H9 (cell line): ENCODE measurements at regions not wholly inside any gene's neighbourhood (a gene's known extent, or its start where the extent isn't known, plus 50 kb on each side); places are given as distances from the start of the nearest gene placed in this dataset.

Experiments
- DNase-seq: peaks from one replicate; pipeline ENCODE4 v3.0.0-alpha.2; 2017
- H2AFZ ChIP-seq: one replicate; pipeline ENCODE4 v1.6.1; 2013; ENCODE audit warnings: mild to moderate bottlenecking, low read length, control low read depth, moderate library complexity
- H2AK5ac ChIP-seq: 2 replicates; pipeline ENCODE4 v1.6.1; 2013; ENCODE audit warnings: low read length, control low read depth, mixed read lengths; ENCODE audit not compliant: insufficient read length
- H2BK120ac ChIP-seq: one replicate; pipeline ENCODE4 v1.6.1; 2013; ENCODE audit warnings: low read depth, mild to moderate bottlenecking, low read length, control low read depth, inconsistent platforms; ENCODE audit not compliant: poor library complexity, severe bottlenecking
- H2BK12ac ChIP-seq: 2 replicates; pipeline ENCODE4 v1.6.1; 2013; ENCODE audit warnings: low read length, control low read depth, mixed read lengths, low read depth; ENCODE audit not compliant: insufficient read length
- H2BK15ac ChIP-seq: 2 replicates; pipeline ENCODE4 v1.6.1; 2013; ENCODE audit warnings: low read depth, low read length, control low read depth
- H2BK20ac ChIP-seq: one replicate; pipeline ENCODE4 v1.6.1; 2013; ENCODE audit warnings: low read depth, mild to moderate bottlenecking, low read length, control low read depth, inconsistent platforms; ENCODE audit not compliant: poor library complexity, severe bottlenecking
- H2BK5ac ChIP-seq: 2 replicates; pipeline ENCODE4 v1.6.1; 2013; ENCODE audit warnings: low read length, control low read depth, mixed read lengths; ENCODE audit not compliant: insufficient read length
- H3K14ac ChIP-seq: 2 replicates; pipeline ENCODE4 v1.6.1; 2013; ENCODE audit warnings: low read length, control low read depth; ENCODE audit not compliant: insufficient read depth
- H3K18ac ChIP-seq: 2 replicates; pipeline ENCODE4 v1.6.1; 2013; ENCODE audit warnings: low read depth, mild to moderate bottlenecking, mixed read lengths, low read length, control low read depth; ENCODE audit not compliant: insufficient read length
- H3K23ac ChIP-seq: 2 replicates; pipeline ENCODE4 v1.6.1; 2013; ENCODE audit warnings: low read length, control low read depth, mixed read lengths, low read depth; ENCODE audit not compliant: insufficient read length
- H3K23me2 ChIP-seq: 2 replicates; pipeline ENCODE4 v1.6.1; 2013; ENCODE audit warnings: low read depth, mild to moderate bottlenecking, mixed read lengths, low read length, control low read depth; ENCODE audit not compliant: insufficient read length, poor library complexity, severe bottlenecking
- H3K27ac ChIP-seq: 2 replicates; pipeline ENCODE4 v1.5.1; 2013; ENCODE audit warnings: low read length, control low read depth, mixed read lengths, low read depth; ENCODE audit not compliant: insufficient read length
- H3K27me3 ChIP-seq: 2 replicates; pipeline ENCODE4 v1.6.1; 2013; ENCODE audit warnings: low read length, control low read depth, inconsistent platforms; ENCODE audit not compliant: insufficient read depth
- H3K4ac ChIP-seq: 2 replicates; pipeline ENCODE4 v1.6.1; 2013; ENCODE audit warnings: low read depth, mild to moderate bottlenecking, control low read depth, inconsistent platforms, low read length, moderate library complexity
- H3K4me1 ChIP-seq: 2 replicates; pipeline ENCODE4 v1.6.1; 2013; ENCODE audit warnings: low read length, control low read depth, inconsistent platforms; ENCODE audit not compliant: insufficient read depth
- H3K4me2 ChIP-seq: 2 replicates; pipeline ENCODE4 v1.6.1; 2013; ENCODE audit warnings: low read length, control low read depth, mixed read lengths; ENCODE audit not compliant: insufficient read length, insufficient read depth
- H3K56ac ChIP-seq: 2 replicates; pipeline ENCODE4 v1.6.1; 2013; ENCODE audit warnings: low read depth, mild to moderate bottlenecking, mixed read lengths, low read length, control low read depth; ENCODE audit not compliant: insufficient read length
- H3K79me1 ChIP-seq: 2 replicates; pipeline ENCODE4 v1.6.1; 2013; ENCODE audit warnings: low read depth, mild to moderate bottlenecking, moderate library complexity, low read length, control low read depth, inconsistent platforms; ENCODE audit not compliant: insufficient read depth, poor library complexity, severe bottlenecking
- H3K79me2 ChIP-seq: 2 replicates; pipeline ENCODE4 v1.6.1; 2013; ENCODE audit warnings: low read length, control low read depth, inconsistent platforms; ENCODE audit not compliant: insufficient read depth
- H3K9ac ChIP-seq: 2 replicates; pipeline ENCODE4 v1.6.1; 2013; ENCODE audit warnings: low read length, control low read depth, mixed read lengths; ENCODE audit not compliant: insufficient read length; ENCODE audit errors: extremely low read depth
- H3K9me3 ChIP-seq: one replicate; pipeline ENCODE4 v1.6.1; 2013; ENCODE audit warnings: low read depth, low read length, inconsistent platforms; ENCODE audit not compliant: control insufficient read depth
- H3T11ph ChIP-seq: one replicate; pipeline ENCODE4 v1.6.1; 2013; ENCODE audit warnings: mild to moderate bottlenecking, low read length, control low read depth, inconsistent platforms
- H4K20me1 ChIP-seq: one replicate; pipeline ENCODE4 v1.6.1; 2013; ENCODE audit not compliant: control insufficient read depth, insufficient read length, insufficient read depth
- H4K5ac ChIP-seq: 2 replicates; pipeline ENCODE4 v1.6.1; 2013; ENCODE audit warnings: low read depth, mild to moderate bottlenecking, mixed read lengths, low read length, control low read depth; ENCODE audit not compliant: insufficient read length
- H4K8ac ChIP-seq: replicated peaks from 2 replicates; pipeline ENCODE4 v1.6.1; 2013; ENCODE audit warnings: low read length, control low read depth, mixed read lengths, low read depth; ENCODE audit not compliant: insufficient read length
- H4K91ac ChIP-seq: 2 replicates; pipeline ENCODE4 v1.6.1; 2013; ENCODE audit warnings: low read depth, mild to moderate bottlenecking, moderate library complexity, mixed read lengths, low read length, control low read depth; ENCODE audit not compliant: insufficient read length
- H3K27ac Mint-ChIP-seq, 3 experiments: 2 replicates in 2 of 3; 3 replicates in 1 of 3; pipeline ENCODE4 v1.8.0; 2020 to 2021; ENCODE audit warnings: mixed read lengths in 3 of 3, mild to moderate bottlenecking in 1 of 3, moderate library complexity in 1 of 3
- H3K27me3 Mint-ChIP-seq: 2 replicates; pipeline ENCODE4 v1.8.0; 2021; ENCODE audit warnings: low read depth, mild to moderate bottlenecking, moderate library complexity, mixed read lengths
- H3K36me3 Mint-ChIP-seq, 3 experiments: 2 replicates in 2 of 3; 3 replicates in 1 of 3; pipeline ENCODE4 v1.8.0; 2020 to 2021; ENCODE audit warnings: low read depth in 3 of 3, mixed read lengths in 3 of 3; ENCODE audit not compliant: insufficient read depth in 1 of 3
- H3K4me1 Mint-ChIP-seq, 2 experiments: 2 replicates each; pipeline ENCODE4 v1.8.0; 2020; ENCODE audit warnings: mixed read lengths in 2 of 2
- H3K4me3 Mint-ChIP-seq, 2 experiments: 2 replicates in 1 of 2; 3 replicates in 1 of 2; pipeline ENCODE4 v1.8.0; 2020 to 2021; ENCODE audit warnings: mild to moderate bottlenecking in 2 of 2, mixed read lengths in 2 of 2, moderate library complexity in 1 of 2
- H3K9me3 Mint-ChIP-seq, 2 experiments: 2 replicates in 1 of 2; 3 replicates in 1 of 2; pipeline ENCODE4 v1.8.0; 2020; ENCODE audit warnings: mild to moderate bottlenecking in 2 of 2, mixed read lengths in 2 of 2, moderate library complexity in 1 of 2
- TF ChIP-seq, protein P1 (sequence below): fragments of 200-600 bp; sonication (generic); conservative IDR thresholded peaks from 3 replicates; pipeline ENCODE4 v1.8.0; 2021; ENCODE audit warnings: antibody characterized with exemption, mild to moderate bottlenecking

DNA sequence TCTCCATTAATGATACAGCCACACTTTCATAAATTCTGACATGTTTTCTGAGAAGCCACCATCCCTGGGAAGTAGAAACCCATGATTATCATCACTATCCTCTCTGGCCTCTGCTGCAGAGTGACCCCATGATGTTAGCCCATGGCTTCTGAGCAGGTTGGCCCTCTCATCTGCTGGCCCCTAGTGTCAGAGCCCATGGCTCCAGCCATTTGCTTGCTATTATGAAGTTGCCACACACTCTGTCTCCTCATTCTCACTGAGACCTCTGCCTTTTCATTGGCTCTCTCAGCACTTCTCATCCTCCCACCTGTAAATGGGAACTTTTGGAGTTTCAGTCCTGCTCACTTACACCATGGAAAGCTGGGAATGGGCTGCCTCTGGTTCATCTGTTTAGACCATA, 192.7 kb downstream of the GASK1B start:
- H2BK15ac ChIP-seq = no peak overlapping the region
- no peak overlapping the region for H2BK120ac ChIP-seq
- no peak overlapping the region for H3K4me3 Mint-ChIP-seq
- H3K4ac ChIP-seq = no peak overlapping the region
- H3K23ac ChIP-seq = no peak overlapping the region
- no peak overlapping the region for H3K27ac Mint-ChIP-seq
- no peaks in the 10 kb centered on the region for H4K20me1 ChIP-seq
- no peaks in the 10 kb centered on the region for H3K79me1 ChIP-seq
- no peaks in the 10 kb centered on the region for H3K23me2 ChIP-seq
- H3K18ac ChIP-seq = no peak overlapping the region
- DNase-seq = no peak
- no peak overlapping the region for H4K91ac ChIP-seq
- no peak overlapping the region for H2AK5ac ChIP-seq
- no peaks in the 10 kb centered on the region for H3K36me3 Mint-ChIP-seq
- H3K4me1 ChIP-seq = no peaks in the 10 kb centered on the region
- no peaks in the 10 kb centered on the region for H3K79me2 ChIP-seq
- H4K8ac ChIP-seq = no peak overlapping the region
- no peak overlapping the region for H3K27ac ChIP-seq
- H4K5ac ChIP-seq = no peak overlapping the region
- no peak overlapping the region for H2AFZ ChIP-seq
- no peak overlapping the region for H3K4me2 ChIP-seq
- peaks cover 3 to 5% of the 10 kb centered on the region in 2 experiments for H3K4me1 Mint-ChIP-seq
- no peak overlapping the region for H2BK12ac ChIP-seq
- H3K9me3 ChIP-seq = no peaks in the 10 kb centered on the region
- no peak overlapping the region for H2BK20ac ChIP-seq
- no peak overlapping the region for H3K56ac ChIP-seq
- no peaks in the 10 kb centered on the region for H3K9me3 Mint-ChIP-seq
- H3T11ph ChIP-seq = no peak overlapping the region
- no peaks in the 10 kb centered on the region for H3K27me3 Mint-ChIP-seq
- H2BK5ac ChIP-seq = no peak overlapping the region
- H3K14ac ChIP-seq = no peak overlapping the region
- no peak overlapping the region for H3K9ac ChIP-seq
- TF ChIP-seq, protein P1, sequence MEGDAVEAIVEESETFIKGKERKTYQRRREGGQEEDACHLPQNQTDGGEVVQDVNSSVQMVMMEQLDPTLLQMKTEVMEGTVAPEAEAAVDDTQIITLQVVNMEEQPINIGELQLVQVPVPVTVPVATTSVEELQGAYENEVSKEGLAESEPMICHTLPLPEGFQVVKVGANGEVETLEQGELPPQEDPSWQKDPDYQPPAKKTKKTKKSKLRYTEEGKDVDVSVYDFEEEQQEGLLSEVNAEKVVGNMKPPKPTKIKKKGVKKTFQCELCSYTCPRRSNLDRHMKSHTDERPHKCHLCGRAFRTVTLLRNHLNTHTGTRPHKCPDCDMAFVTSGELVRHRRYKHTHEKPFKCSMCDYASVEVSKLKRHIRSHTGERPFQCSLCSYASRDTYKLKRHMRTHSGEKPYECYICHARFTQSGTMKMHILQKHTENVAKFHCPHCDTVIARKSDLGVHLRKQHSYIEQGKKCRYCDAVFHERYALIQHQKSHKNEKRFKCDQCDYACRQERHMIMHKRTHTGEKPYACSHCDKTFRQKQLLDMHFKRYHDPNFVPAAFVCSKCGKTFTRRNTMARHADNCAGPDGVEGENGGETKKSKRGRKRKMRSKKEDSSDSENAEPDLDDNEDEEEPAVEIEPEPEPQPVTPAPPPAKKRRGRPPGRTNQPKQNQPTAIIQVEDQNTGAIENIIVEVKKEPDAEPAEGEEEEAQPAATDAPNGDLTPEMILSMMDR = no peak
- no peaks in the 10 kb centered on the region for H3K27me3 ChIP-seq
